GM23248 (cell line): ENCODE measurements at regions not wholly inside any gene's neighbourhood (a gene's known extent, or its start where the extent isn't known, plus 50 kb on each side); places are given as distances from the start of the nearest gene placed in this dataset.

Experiments
- EZH2 ChIP-seq: fragments of 200-600 bp; sonication (generic); IDR thresholded peaks from 2 replicates; pipeline ENCODE4 v1.6.1; 2018; ENCODE audit warnings: antibody characterized with exemption, mild to moderate bottlenecking; ENCODE audit not compliant: insufficient read depth, poor library complexity, severe bottlenecking
- EZH2phosphoT487 ChIP-seq: fragments of 200-600 bp; sonication (generic); IDR thresholded peaks from 2 replicates; pipeline ENCODE4 v1.6.1; 2018; ENCODE audit warnings: antibody characterized with exemption, moderate library complexity, mild to moderate bottlenecking, low read depth; ENCODE audit not compliant: insufficient read depth

- no peak for TF ChIP-seq EZH2
- TF ChIP-seq EZH2phosphoT487: no peak
Observed at GRCh38 chr2:139674577-139674976, 894.4 kb upstream of the NXPH2 start.
